ENCODE measurements at regions not wholly inside any gene's neighbourhood (a gene's known extent, or its start where the extent isn't known, plus 50 kb on each side); places are given as distances from the start of the nearest gene placed in this dataset.
A peak's percentile ranks its signal among the peaks of the same experiment; 100 is the strongest.

GRCh38 chr5:8434501-8434900, 565.6 kb downstream of the MTRR start:
- TF ChIP-seq CTCF (IDR thresholded peaks at IDR 0.05; ENCODE audit: borderline replicate concordance, control extremely low read depth, extremely low read depth, insufficient read depth, missing control alignments): no peak
- in situ Hi-C loops (cut with MboI; ENCODE audit: low sequenced_read_pairs, unreplicated experiment): no loop called here
- no peak for DNase-seq (ENCODE audit: low spot score)

GRCh38 chr5:8436924-8437323, 568.0 kb downstream of the MTRR start:
- DNase-seq (ENCODE audit: low spot score): no peak
- in situ Hi-C loops (cut with MboI; ENCODE audit: low sequenced_read_pairs, unreplicated experiment): no loop called here
- no peak for TF ChIP-seq CTCF (IDR thresholded peaks at IDR 0.05; ENCODE audit: borderline replicate concordance, control extremely low read depth, extremely low read depth, insufficient read depth, missing control alignments)

- TF ChIP-seq CTCF (IDR thresholded peaks at IDR 0.05; ENCODE audit: borderline replicate concordance, control extremely low read depth, extremely low read depth, insufficient read depth, missing control alignments): no peak
- DNase-seq (ENCODE audit: low spot score): no peak
- in situ Hi-C loops (cut with MboI; ENCODE audit: low sequenced_read_pairs, unreplicated experiment): no loop called here
These were observed 576.2 kb downstream of the MTRR start for GRCh38 chr5:8445139-8445538.

GRCh38 chr5:8446179-8446578, 577.2 kb downstream of the MTRR start:
- TF ChIP-seq CTCF (IDR thresholded peaks at IDR 0.05; ENCODE audit: borderline replicate concordance, control extremely low read depth, extremely low read depth, insufficient read depth, missing control alignments): no peak
- no peak for DNase-seq (ENCODE audit: low spot score)
- in situ Hi-C loops (cut with MboI; ENCODE audit: low sequenced_read_pairs, unreplicated experiment): no loop called here

GRCh38 chr5:8456846-8457186, 587.9 kb downstream of the MTRR start:
- in situ Hi-C loops (cut with MboI; ENCODE audit: low sequenced_read_pairs, unreplicated experiment): no loop called here
- TF ChIP-seq CTCF (IDR thresholded peaks at IDR 0.05; ENCODE audit: borderline replicate concordance, control extremely low read depth, extremely low read depth, insufficient read depth, missing control alignments): no peak
- no peak for DNase-seq (ENCODE audit: low spot score)

GRCh38 chr5:8457187-8458037, 588.5 kb downstream of the MTRR start:
- TF ChIP-seq CTCF (IDR thresholded peaks at IDR 0.05; ENCODE audit: borderline replicate concordance, control extremely low read depth, extremely low read depth, insufficient read depth, missing control alignments): no peak
- in situ Hi-C loops (cut with MboI; ENCODE audit: low sequenced_read_pairs, unreplicated experiment): no loop called here
- peak; percentile 85 for DNase-seq (ENCODE audit: low spot score)
